ENCODE measurements at regions not wholly inside any gene's neighbourhood (a gene's known extent, or its start where the extent isn't known, plus 50 kb on each side); places are given as distances from the start of the nearest gene placed in this dataset.

DNA sequence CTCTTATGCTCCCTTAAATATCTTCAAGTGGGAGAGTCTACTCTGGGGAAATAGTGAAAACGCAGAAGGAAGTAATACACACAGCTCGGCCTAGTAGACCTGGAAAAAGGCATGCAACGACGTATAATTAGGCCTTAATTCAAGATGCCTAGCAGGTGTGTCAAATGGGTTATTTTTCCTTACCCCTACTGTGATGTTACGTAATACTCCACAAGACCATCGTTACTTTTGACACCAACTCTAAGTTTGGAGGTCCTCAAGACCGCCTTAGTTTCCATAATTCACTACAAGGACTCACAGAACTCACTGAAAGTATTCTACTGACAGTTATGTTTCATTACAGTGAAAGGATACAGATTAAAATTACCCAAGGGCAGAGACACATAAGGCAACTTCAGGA lies 1024.3 kb upstream of the MAP3K7 start:
- 92% methylated on average over 7 of the region's 7 CpGs for WGBS
- no peak overlapping the region for H3K27ac ChIP-seq (ENCODE audit: low read depth)
- no peaks in the 10 kb centered on the region for H3K36me3 ChIP-seq (ENCODE audit: insufficient read depth)
- no peaks in the 10 kb centered on the region for H3K4me1 ChIP-seq (ENCODE audit: insufficient read depth)
- DNase-seq (ENCODE audit: extremely low spot score) = no peak
- H3K4me3 ChIP-seq (ENCODE audit: low read depth, low read length) = no peak overlapping the region

DNA sequence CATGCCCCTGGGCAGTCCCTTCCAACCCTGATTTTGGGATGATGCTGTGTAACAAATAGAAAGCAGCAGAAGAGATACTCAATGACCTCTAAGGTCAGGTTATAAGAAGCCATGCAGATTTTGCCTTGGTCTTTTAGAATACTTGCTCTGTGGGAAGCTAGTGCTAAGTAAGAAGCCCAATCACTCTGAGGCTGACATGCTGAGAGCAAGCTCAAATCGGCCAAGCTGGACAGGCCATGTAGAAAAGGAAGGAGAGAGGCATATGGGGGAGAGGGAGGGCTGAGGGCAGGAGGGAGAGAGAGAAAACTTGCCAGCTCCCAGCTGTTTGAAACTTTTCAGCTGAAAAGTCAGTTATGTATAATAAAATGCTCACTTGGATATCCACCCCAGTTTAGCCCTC lies 1021.6 kb upstream of the MAP3K7 start:
- Histone ChIP-seq H3K4me1 (ENCODE audit: insufficient read depth) (no peaks in the 10 kb centered on the region), H3K4me3 (ENCODE audit: low read depth, low read length) (no peak overlapping the region), H3K36me3 (ENCODE audit: insufficient read depth) (no peaks in the 10 kb centered on the region), H3K27ac (ENCODE audit: low read depth) (no peak overlapping the region)
- WGBS = 44% methylated on average over 1 of the region's 1 CpG
- DNase-seq (ENCODE audit: extremely low spot score) = no peak

DNA sequence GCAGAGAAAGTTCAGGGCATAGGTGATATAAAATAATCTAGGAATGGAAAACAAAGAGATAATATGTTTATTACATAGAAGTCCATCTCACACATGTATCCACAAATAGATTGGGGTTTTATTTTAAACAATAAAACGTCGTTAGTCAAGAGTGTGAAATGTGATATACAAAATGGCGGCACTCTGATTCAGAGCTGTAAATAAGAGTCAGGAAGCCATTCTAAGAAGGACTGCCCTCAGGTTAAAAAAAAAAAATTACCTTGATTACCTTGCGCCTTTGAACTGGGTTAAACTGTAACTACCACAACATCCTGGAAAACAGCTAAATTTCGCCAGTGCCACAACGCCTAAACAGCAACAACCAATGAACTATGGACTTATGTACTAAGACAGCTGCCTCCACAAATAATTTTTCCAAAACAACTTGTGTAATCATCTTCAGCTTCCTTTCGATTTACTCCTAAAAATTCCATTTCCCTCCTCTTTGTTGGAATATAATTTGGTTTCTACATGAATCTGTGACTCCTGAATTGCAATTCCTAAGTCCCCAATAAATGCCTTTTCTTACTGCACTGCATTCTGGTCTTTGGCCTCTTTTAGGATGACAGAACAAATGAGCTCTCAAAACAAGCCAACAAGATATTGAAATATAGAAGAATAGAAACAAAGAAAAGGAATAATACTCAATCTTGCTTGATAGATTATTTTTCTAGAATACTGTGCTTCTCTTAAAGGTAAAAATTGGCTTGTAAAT lies 1019.5 kb upstream of the MAP3K7 start:
- DNase-seq (ENCODE audit: extremely low spot score) = no peak
- no peak overlapping the region for H3K4me3 ChIP-seq (ENCODE audit: low read depth, low read length)
- H3K4me1 ChIP-seq (ENCODE audit: insufficient read depth) = no peaks in the 10 kb centered on the region
- no peak overlapping the region for H3K27ac ChIP-seq (ENCODE audit: low read depth)
- no peaks in the 10 kb centered on the region for H3K36me3 ChIP-seq (ENCODE audit: insufficient read depth)
- 93% methylated on average over 7 of the region's 7 CpGs for WGBS

DNA sequence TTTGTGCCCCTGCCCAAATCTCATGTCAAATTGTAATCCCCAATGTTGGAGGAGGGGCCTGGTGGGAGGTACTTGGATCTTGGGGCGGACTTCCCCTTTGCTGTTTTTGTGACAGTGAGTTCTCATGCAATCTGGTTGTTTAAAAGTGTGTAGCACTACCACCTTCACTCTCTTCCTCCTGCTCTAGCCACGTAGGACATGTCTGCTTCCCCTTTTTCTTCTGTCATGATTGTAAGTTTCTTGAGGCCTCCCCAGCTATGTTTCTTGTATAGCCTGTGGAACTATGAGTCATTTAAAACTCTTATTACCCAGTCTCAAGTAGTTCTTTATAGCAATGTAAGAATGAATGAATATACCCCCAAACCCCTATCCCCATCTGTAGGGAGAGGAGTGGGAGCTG lies 1013.7 kb upstream of the MAP3K7 start:
- no peaks in the 10 kb centered on the region for H3K36me3 ChIP-seq (ENCODE audit: insufficient read depth)
- no peaks in the 10 kb centered on the region for H3K4me1 ChIP-seq (ENCODE audit: insufficient read depth)
- 87% methylated on average over 2 of the region's 2 CpGs for WGBS
- H3K4me3 ChIP-seq (ENCODE audit: low read depth, low read length) = no peak overlapping the region
- no peak overlapping the region for H3K27ac ChIP-seq (ENCODE audit: low read depth)
- no peak for DNase-seq (ENCODE audit: extremely low spot score)

DNA sequence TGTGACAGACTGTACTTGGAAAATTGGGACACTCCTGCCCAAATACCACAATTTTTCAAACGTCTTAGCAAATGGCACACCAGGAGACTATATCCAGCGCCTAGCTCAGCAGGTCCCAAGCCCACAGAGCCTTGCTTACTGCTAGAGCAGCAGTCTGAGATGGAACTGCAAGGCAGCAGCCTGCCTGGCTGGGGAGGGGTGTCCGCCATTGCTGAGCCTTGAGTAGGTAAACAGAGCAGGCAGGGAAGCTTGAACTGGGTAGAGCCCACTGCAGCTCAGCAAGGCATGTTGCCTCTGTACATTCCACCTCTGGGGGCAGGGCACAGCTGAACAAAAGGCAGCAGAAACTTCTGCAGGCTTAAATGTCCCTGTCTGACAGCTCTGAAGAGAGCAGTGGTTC lies 1003.3 kb upstream of the MAP3K7 start:
- no peak overlapping the region for H3K27ac ChIP-seq (ENCODE audit: low read depth)
- 82% methylated on average over 3 of the region's 3 CpGs for WGBS
- no peaks in the 10 kb centered on the region for H3K4me1 ChIP-seq (ENCODE audit: insufficient read depth)
- DNase-seq (ENCODE audit: extremely low spot score) = no peak
- H3K36me3 ChIP-seq (ENCODE audit: insufficient read depth) = no peaks in the 10 kb centered on the region
- no peak overlapping the region for H3K4me3 ChIP-seq (ENCODE audit: low read depth, low read length)

DNA sequence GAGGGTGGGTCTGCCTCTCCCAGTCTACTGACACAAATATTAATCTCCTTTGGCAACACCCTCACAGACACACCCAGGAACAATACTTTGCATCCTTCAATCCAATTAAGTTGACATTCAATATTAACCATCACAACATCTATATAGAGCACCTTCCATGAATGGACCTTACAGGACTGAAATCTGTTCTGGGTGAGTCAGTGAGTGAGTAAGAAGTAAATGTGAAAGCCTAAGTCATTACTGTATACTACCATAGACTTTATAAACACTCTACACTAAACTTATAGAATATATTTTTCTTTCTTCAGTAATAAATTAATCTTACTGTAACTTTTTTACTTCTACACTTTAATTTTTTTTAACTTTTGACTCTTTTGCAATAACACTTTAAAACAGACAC lies 993.8 kb upstream of the MAP3K7 start:
- no peak overlapping the region for H3K27ac ChIP-seq (ENCODE audit: low read depth)
- no peaks in the 10 kb centered on the region for H3K4me1 ChIP-seq (ENCODE audit: insufficient read depth)
- no peak for DNase-seq (ENCODE audit: extremely low spot score)
- H3K4me3 ChIP-seq (ENCODE audit: low read depth, low read length) = no peak overlapping the region
- H3K36me3 ChIP-seq (ENCODE audit: insufficient read depth) = no peaks in the 10 kb centered on the region

DNA sequence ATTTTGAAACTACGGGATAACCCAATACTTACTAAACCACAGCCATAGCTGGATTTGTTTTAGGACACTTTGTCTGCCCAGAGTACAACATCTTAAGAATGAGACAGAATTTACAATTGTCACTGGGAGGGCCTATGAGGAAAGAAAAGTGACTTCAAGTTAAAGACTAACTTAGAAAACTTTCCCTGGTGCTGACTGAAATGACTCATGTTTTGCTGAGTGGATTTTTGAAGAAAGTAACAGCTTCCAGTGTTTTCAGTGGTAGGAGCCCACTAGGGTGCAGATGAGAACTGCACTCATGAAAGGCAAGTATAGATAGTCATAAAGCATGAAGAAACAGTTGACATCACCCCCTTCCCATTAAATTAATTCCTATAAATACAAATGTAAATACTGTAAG lies 988.2 kb upstream of the MAP3K7 start:
- Histone ChIP-seq H3K4me1 (ENCODE audit: insufficient read depth) (no peaks in the 10 kb centered on the region), H3K4me3 (ENCODE audit: low read depth, low read length) (no peak overlapping the region), H3K27ac (ENCODE audit: low read depth) (no peak overlapping the region), H3K36me3 (ENCODE audit: insufficient read depth) (no peaks in the 10 kb centered on the region)
- DNase-seq (ENCODE audit: extremely low spot score) = no peak
- WGBS = 92% methylated on average over 1 of the region's 1 CpG

DNA sequence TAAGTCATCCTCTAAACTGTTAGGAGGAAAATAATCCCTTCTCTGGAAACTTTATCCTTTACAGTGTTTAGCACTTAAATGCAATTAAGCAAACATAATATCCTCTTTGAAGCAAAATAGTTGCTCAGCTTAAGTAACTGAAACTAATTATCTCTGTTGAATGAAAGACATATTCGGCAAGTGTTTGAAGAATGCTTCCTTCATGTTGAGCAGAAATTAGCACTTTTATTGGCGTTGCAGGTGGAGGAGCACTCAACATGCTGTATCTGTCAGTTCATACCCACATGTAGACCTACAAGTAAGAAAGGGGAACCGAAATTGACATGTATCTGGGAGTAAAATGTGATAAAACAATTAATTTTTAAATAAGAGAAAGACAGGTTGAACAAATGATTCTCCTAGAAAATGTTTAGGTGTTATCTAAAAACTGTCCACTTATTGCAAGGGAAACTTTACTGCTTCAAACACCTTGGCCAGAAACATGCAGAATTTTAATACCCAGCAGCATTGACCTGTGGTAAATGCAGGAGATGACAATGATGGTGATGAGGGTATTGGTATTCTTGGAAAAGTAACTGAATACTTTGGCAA lies 987.0 kb upstream of the MAP3K7 start:
- Histone ChIP-seq H3K36me3 (ENCODE audit: insufficient read depth) (no peaks in the 10 kb centered on the region), H3K27ac (ENCODE audit: low read depth) (no peak overlapping the region), H3K4me3 (ENCODE audit: low read depth, low read length) (no peak overlapping the region), H3K4me1 (ENCODE audit: insufficient read depth) (no peaks in the 10 kb centered on the region)
- 81% methylated on average over 3 of the region's 3 CpGs for WGBS
- DNase-seq (ENCODE audit: extremely low spot score) = no peak

DNA sequence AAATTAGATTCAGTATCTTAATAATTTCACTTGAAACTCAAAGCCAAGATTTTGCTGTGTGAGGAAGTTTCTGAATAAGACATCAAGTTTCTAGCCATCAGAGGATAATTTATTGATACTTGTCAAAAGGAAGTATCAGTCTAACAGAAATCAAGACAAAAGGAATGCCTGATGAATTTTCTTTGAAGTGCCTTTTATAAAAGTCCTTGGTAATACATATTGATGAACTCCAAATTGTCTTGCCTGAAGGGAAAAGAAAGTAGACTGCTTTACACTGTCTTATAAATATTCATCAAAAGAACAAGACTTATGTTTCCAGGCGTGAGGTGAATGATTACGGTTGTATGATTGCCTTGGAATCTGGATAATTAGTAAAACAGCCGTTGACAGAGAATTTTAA lies 986.0 kb upstream of the MAP3K7 start:
- Histone ChIP-seq H3K27ac (ENCODE audit: low read depth) (no peak overlapping the region), H3K4me3 (ENCODE audit: low read depth, low read length) (no peak overlapping the region), H3K4me1 (ENCODE audit: insufficient read depth) (no peaks in the 10 kb centered on the region), H3K36me3 (ENCODE audit: insufficient read depth) (no peaks in the 10 kb centered on the region)
- no peak for DNase-seq (ENCODE audit: extremely low spot score)
- 80% methylated on average over 3 of the region's 3 CpGs for WGBS

DNA sequence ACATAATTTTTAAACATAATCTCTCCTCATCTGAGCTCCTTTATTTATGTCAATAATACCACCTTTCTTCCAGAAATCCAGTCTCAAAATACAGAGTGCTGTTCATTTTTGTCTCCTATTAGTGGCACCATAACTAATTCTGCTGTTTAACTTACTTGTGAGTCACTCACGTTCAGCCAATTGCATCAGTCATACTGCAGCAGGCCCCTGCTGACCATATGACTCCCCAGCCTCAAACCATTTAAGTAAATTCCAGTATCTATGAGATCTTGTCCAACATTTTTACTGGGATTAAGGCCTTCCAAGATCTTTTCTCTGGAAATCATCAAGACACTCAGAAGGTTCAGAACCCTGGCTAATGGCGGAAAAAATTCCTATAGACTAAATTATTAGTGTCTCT lies 982.2 kb upstream of the MAP3K7 start:
- DNase-seq (ENCODE audit: extremely low spot score) = no peak
- H3K36me3 ChIP-seq (ENCODE audit: insufficient read depth) = no peaks in the 10 kb centered on the region
- H3K4me1 ChIP-seq (ENCODE audit: insufficient read depth) = no peaks in the 10 kb centered on the region
- H3K4me3 ChIP-seq (ENCODE audit: low read depth, low read length) = no peak overlapping the region
- no peak overlapping the region for H3K27ac ChIP-seq (ENCODE audit: low read depth)
- WGBS = 72% methylated on average over 2 of the region's 2 CpGs

DNA sequence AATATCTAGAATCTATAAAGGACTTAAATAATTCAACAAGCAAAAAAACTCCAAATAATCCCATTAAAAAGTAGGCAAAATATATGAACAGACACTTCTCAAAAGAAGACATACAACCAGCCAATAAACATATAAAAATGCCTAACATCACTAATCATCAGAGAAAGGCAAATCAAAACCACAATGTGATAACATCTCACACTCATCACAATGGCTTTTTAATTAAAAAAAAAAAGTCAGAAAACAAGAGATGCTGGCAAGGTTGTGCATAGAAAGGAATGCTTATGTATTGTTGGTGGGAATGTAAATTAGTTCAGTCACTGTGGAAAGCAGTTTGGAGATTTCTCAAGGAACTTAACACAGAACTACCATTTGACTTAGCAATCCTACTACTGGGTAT lies 979.6 kb upstream of the MAP3K7 start:
- no peaks in the 10 kb centered on the region for H3K4me1 ChIP-seq (ENCODE audit: insufficient read depth)

DNA sequence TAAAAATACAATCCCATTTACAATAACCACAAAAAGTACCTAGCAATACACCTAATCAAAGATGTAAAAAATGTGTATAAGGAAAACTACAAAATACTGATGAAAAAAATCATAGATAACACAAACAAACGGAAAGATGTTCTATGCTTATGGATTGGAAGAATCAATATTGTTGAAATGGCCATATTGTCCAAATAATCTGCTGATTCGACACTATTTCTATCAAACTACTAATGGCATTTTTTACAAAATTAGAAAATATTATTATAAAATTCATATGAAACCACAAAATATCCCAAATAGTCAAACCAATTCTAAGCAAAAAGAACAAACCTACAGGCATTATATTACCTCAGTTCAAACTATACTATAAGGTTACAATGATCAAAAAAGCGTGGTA lies 978.3 kb upstream of the MAP3K7 start:
- H3K4me3 ChIP-seq (ENCODE audit: low read depth, low read length) = no peak overlapping the region
- no peak overlapping the region for H3K27ac ChIP-seq (ENCODE audit: low read depth)
- 86% methylated on average over 3 of the region's 3 CpGs for WGBS
- DNase-seq (ENCODE audit: extremely low spot score) = no peak
- H3K36me3 ChIP-seq (ENCODE audit: insufficient read depth) = no peaks in the 10 kb centered on the region
- H3K4me1 ChIP-seq (ENCODE audit: insufficient read depth) = no peaks in the 10 kb centered on the region

More for the DNA sequence above, 979.6 kb upstream of the MAP3K7 start:
- Histone ChIP-seq H3K36me3 (ENCODE audit: insufficient read depth) (no peaks in the 10 kb centered on the region), H3K27ac (ENCODE audit: low read depth) (no peak overlapping the region), H3K4me3 (ENCODE audit: low read depth, low read length) (no peak overlapping the region)
- DNase-seq (ENCODE audit: extremely low spot score) = no peak

DNA sequence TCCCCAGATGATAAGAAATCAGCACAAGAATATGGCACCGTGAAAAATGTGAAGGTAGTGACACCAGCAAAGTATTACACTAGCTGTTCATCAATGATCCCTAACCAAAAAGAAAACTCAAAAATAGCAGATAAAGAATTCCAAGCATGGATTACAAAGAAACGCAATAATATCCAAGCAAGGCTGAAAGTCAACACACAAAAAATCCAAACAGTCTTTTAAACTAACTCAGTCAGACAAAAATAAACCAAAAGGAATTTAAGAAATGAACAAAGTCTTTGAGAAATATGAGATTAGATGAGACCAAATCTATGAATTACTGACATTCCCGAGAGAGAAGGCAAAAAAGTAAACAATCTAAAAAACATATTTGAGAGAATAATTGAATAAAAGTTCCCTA lies 976.1 kb upstream of the MAP3K7 start:
- no peak for DNase-seq (ENCODE audit: extremely low spot score)
- Histone ChIP-seq H3K27ac (ENCODE audit: low read depth) (no peak overlapping the region), H3K4me3 (ENCODE audit: low read depth, low read length) (no peak overlapping the region), H3K4me1 (ENCODE audit: insufficient read depth) (no peaks in the 10 kb centered on the region), H3K36me3 (ENCODE audit: insufficient read depth) (no peaks in the 10 kb centered on the region)
- WGBS = 43% methylated on average over 3 of the region's 3 CpGs

DNA sequence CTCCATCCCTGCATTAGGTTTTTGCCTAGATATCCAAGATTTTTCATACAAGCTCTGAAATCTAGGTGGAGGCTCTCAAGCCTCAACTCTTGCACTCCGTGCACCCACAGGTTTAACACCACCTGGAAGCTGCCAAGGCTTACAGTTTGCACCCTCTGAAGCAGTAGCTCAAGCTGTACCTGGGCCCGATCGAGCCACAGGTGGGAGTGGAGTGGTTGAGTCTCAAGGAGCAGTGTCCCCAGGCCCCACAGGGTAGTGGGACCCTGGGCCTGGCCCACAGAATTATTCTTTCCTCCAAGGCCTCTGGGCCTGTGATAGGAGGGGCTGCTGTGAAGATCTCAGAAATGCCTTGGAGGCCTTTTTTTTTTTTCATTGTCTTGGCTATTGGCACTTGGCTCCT lies 973.5 kb upstream of the MAP3K7 start:
- no peaks in the 10 kb centered on the region for H3K4me1 ChIP-seq (ENCODE audit: insufficient read depth)
- no peak for DNase-seq (ENCODE audit: extremely low spot score)
- WGBS = 95% methylated on average over 3 of the region's 3 CpGs
- no peak overlapping the region for H3K27ac ChIP-seq (ENCODE audit: low read depth)
- H3K36me3 ChIP-seq (ENCODE audit: insufficient read depth) = no peaks in the 10 kb centered on the region
- no peak overlapping the region for H3K4me3 ChIP-seq (ENCODE audit: low read depth, low read length)

DNA sequence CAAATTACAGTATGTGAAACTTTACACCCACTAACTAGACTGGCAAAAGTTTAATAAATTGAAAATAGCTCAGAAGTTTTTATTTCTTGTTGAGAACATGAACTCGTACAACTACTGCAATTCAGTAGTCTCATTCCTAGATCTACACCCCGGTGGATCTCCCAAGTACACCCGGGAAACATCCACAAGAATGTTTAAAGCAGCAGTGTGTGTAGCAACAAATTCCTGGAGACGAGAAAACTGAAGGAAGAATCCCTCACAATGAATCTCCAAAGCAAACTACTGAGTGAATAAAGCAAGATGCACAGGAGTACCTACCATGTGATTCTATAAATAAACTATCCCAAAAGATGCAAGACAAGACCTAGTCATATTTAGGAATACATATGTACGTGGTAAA lies 954.0 kb upstream of the MAP3K7 start:
- no peaks in the 10 kb centered on the region for H3K36me3 ChIP-seq (ENCODE audit: insufficient read depth)
- 57% methylated on average over 5 of the region's 5 CpGs for WGBS
- no peak overlapping the region for H3K27ac ChIP-seq (ENCODE audit: low read depth)

More for the DNA sequence above, 954.0 kb upstream of the MAP3K7 start:
- no peak for DNase-seq (ENCODE audit: extremely low spot score)
- no peak overlapping the region for H3K4me3 ChIP-seq (ENCODE audit: low read depth, low read length)
- H3K4me1 ChIP-seq (ENCODE audit: insufficient read depth) = no peaks in the 10 kb centered on the region

Data from urinary bladder (tissue), 3 donors.